SIG-M5 treated with dmso at 0.1 percent for 504 hours (cell line): ENCODE measurements at regions not wholly inside any gene's neighbourhood (a gene's known extent, or its start where the extent isn't known, plus 50 kb on each side); places are given as distances from the start of the nearest gene placed in this dataset.

Experiments used
- DNase-seq: peaks from one replicate; lab custom pipeline; 2025; ENCODE audit not compliant: unreplicated experiment; lab: John Stamatoyannopoulos, UW

GRCh38 chr13:105290596-105290995, 1244.9 kb downstream of the EFNB2 start:
- DNase-seq: no peak

- DNase-seq: no peak
Measured at GRCh38 chr13:105285526-105285925, 1249.9 kb downstream of the EFNB2 start.

GRCh38 chr13:105282406-105283285, 1252.8 kb downstream of the EFNB2 start:
- DNase-seq: no peak

GRCh38 chr13:105278943-105279381, 1256.5 kb downstream of the EFNB2 start:
- DNase-seq: peak; percentile 0

- DNase-seq: peak; percentile 3
Measured at GRCh38 chr13:105276571-105276970, 1258.9 kb downstream of the EFNB2 start.

GRCh38 chr13:105273665-105274222, 1261.7 kb downstream of the EFNB2 start:
- DNase-seq: no peak

- peak; percentile 89 for DNase-seq
Measured at GRCh38 chr13:105272660-105273631, 1262.5 kb downstream of the EFNB2 start.

- DNase-seq: no peak
Measured at GRCh38 chr13:105266615-105267014, 1268.8 kb downstream of the EFNB2 start.

GRCh38 chr13:105262579-105262978, 1272.9 kb downstream of the EFNB2 start:
- no peak for DNase-seq

- DNase-seq: no peak
Measured at GRCh38 chr13:105259426-105259825, 1276.0 kb downstream of the EFNB2 start.

GRCh38 chr13:105255472-105255871, 1280.0 kb downstream of the EFNB2 start:
- no peak for DNase-seq

- no peak for DNase-seq
Measured at GRCh38 chr13:105251293-105251692, 1284.2 kb downstream of the EFNB2 start.

GRCh38 chr13:105247830-105248229, 1287.6 kb downstream of the EFNB2 start:
- DNase-seq: no peak

- no peak for DNase-seq
Measured at GRCh38 chr13:105240371-105240770, 1295.1 kb downstream of the EFNB2 start.

GRCh38 chr13:105232439-105232838, 1303.0 kb downstream of the EFNB2 start:
- no peak for DNase-seq

GRCh38 chr13:105232006-105232405, 1303.5 kb downstream of the EFNB2 start:
- DNase-seq: no peak

GRCh38 chr13:105231579-105231978, 1303.9 kb downstream of the EFNB2 start:
- no peak for DNase-seq

GRCh38 chr13:105220881-105221280, 1314.6 kb downstream of the EFNB2 start:
- DNase-seq: no peak

GRCh38 chr13:105220063-105220462, 1315.4 kb downstream of the EFNB2 start:
- DNase-seq: no peak

- no peak for DNase-seq
Measured at GRCh38 chr13:105219651-105220050, 1315.8 kb downstream of the EFNB2 start.

- DNase-seq: no peak
Measured at GRCh38 chr13:105213512-105213911, 1322.0 kb downstream of the EFNB2 start.
